ENCODE measurements at regions not wholly inside any gene's neighbourhood (a gene's known extent, or its start where the extent isn't known, plus 50 kb on each side); places are given as distances from the start of the nearest gene placed in this dataset.

GRCh38 chr16:9331503-9331902, 240.1 kb downstream of the HAPSTR1 start:
- WGBS, 2 experiments: no CpG with 5 or more reads among the region's 1 CpG
- Histone ChIP-seq H3K27ac (ENCODE audit: insufficient read depth, low read depth, low read length, poor library complexity, severe bottlenecking) (no peak overlapping the region), H3K4me1 (ENCODE audit: control insufficient read depth, insufficient read depth, low read length) (no peaks in the 10 kb centered on the region), H3K9me3 (ENCODE audit: control insufficient read depth, low read length) (no peaks in the 10 kb centered on the region), H3K36me3 (ENCODE audit: control insufficient read depth, insufficient read depth, low read length) (no peaks in the 10 kb centered on the region), H3K27me3 (ENCODE audit: control insufficient read depth, insufficient read depth, low read length, poor library complexity, severe bottlenecking) (no peaks in the 10 kb centered on the region), H3K4me3 (ENCODE audit: insufficient read depth, low read depth, low read length) (no peak overlapping the region)

GRCh38 chr16:9332574-9333148, 241.2 kb downstream of the HAPSTR1 start:
- no peak overlapping the region for H3K4me3 ChIP-seq (ENCODE audit: insufficient read depth, low read depth, low read length)
- H3K4me1 ChIP-seq (ENCODE audit: control insufficient read depth, insufficient read depth, low read length): no peaks in the 10 kb centered on the region
- 94 to 95% methylated on average over 3 of the region's 5 CpGs for WGBS, 2 experiments
- H3K36me3 ChIP-seq (ENCODE audit: control insufficient read depth, insufficient read depth, low read length): no peaks in the 10 kb centered on the region
- H3K27me3 ChIP-seq (ENCODE audit: control insufficient read depth, insufficient read depth, low read length, poor library complexity, severe bottlenecking): no peaks in the 10 kb centered on the region
- no peaks in the 10 kb centered on the region for H3K9me3 ChIP-seq (ENCODE audit: control insufficient read depth, low read length)
- H3K27ac ChIP-seq (ENCODE audit: insufficient read depth, low read depth, low read length, poor library complexity, severe bottlenecking): no peak overlapping the region

DNA sequence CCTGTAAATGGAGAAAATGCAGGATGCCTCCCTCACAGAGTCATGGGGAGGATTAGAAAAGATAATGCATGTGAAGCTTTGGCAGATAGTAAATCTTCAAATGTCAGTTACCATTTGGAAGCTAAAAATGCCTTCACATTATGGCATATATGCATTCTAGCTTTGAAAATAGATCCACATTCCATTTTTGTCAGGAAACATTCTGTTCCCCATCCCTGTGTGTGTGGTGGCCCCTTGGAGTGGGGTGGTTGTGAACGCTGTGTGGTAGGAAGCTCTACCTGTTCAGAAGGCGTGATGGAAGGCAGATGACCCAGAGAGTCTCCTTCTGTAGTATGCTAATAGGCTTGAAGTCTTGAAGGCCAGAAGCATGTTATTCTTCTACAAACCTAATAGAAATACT, 242.0 kb downstream of the HAPSTR1 start:
- H3K27ac ChIP-seq (ENCODE audit: insufficient read depth, low read depth, low read length, poor library complexity, severe bottlenecking): no peak overlapping the region
- no peaks in the 10 kb centered on the region for H3K9me3 ChIP-seq (ENCODE audit: control insufficient read depth, low read length)
- H3K27me3 ChIP-seq (ENCODE audit: control insufficient read depth, insufficient read depth, low read length, poor library complexity, severe bottlenecking): no peaks in the 10 kb centered on the region
- H3K36me3 ChIP-seq (ENCODE audit: control insufficient read depth, insufficient read depth, low read length): no peaks in the 10 kb centered on the region
- no peaks in the 10 kb centered on the region for H3K4me1 ChIP-seq (ENCODE audit: control insufficient read depth, insufficient read depth, low read length)
- 85 to 94% methylated on average over 2 of the region's 2 CpGs for WGBS, 2 experiments
- no peak overlapping the region for H3K4me3 ChIP-seq (ENCODE audit: insufficient read depth, low read depth, low read length)

DNA sequence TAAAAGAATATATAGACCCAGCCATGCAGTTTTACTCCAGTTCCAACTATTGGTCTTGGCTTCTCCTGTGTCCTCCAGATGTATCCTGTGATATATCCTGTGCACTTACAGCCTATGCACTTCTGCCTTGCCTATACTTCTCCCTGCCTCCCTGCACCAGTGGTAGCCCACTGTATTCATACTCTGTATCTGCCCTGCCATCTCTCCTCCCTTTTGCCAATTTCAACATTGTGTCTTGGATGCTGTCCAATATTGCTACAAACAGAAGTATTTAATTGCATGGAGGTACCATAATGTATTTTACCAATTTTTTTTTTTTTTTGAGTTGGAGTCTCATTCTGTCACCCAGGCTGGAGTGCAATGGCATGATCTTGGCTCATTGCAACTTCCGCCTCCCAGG, 242.7 kb downstream of the HAPSTR1 start:
- Histone ChIP-seq H3K36me3 (ENCODE audit: control insufficient read depth, insufficient read depth, low read length) (no peaks in the 10 kb centered on the region), H3K27me3 (ENCODE audit: control insufficient read depth, insufficient read depth, low read length, poor library complexity, severe bottlenecking) (no peaks in the 10 kb centered on the region), H3K9me3 (ENCODE audit: control insufficient read depth, low read length) (no peaks in the 10 kb centered on the region), H3K4me3 (ENCODE audit: insufficient read depth, low read depth, low read length) (no peak overlapping the region), H3K27ac (ENCODE audit: insufficient read depth, low read depth, low read length, poor library complexity, severe bottlenecking) (no peak overlapping the region), H3K4me1 (ENCODE audit: control insufficient read depth, insufficient read depth, low read length) (no peaks in the 10 kb centered on the region)
- WGBS, 2 experiments: 80 to 95% methylated on average over 1 of the region's 1 CpG

GRCh38 chr16:9337308-9338032, 246.0 kb downstream of the HAPSTR1 start:
- Histone ChIP-seq H3K36me3 (ENCODE audit: control insufficient read depth, insufficient read depth, low read length) (no peaks in the 10 kb centered on the region), H3K27me3 (ENCODE audit: control insufficient read depth, insufficient read depth, low read length, poor library complexity, severe bottlenecking) (no peaks in the 10 kb centered on the region), H3K27ac (ENCODE audit: insufficient read depth, low read depth, low read length, poor library complexity, severe bottlenecking) (no peak overlapping the region), H3K9me3 (ENCODE audit: control insufficient read depth, low read length) (no peaks in the 10 kb centered on the region), H3K4me1 (ENCODE audit: control insufficient read depth, insufficient read depth, low read length) (no peaks in the 10 kb centered on the region), H3K4me3 (ENCODE audit: insufficient read depth, low read depth, low read length) (no peak overlapping the region)
- 80 to 85% methylated on average over 3 to 4 of the region's 4 CpGs for WGBS, 2 experiments

- no peaks in the 10 kb centered on the region for H3K36me3 ChIP-seq (ENCODE audit: control insufficient read depth, insufficient read depth, low read length)
- no peaks in the 10 kb centered on the region for H3K9me3 ChIP-seq (ENCODE audit: control insufficient read depth, low read length)
- 82 to 85% methylated on average over 2 of the region's 2 CpGs for WGBS, 2 experiments
- H3K27me3 ChIP-seq (ENCODE audit: control insufficient read depth, insufficient read depth, low read length, poor library complexity, severe bottlenecking): no peaks in the 10 kb centered on the region
- H3K4me3 ChIP-seq (ENCODE audit: insufficient read depth, low read depth, low read length): no peak overlapping the region
- no peaks in the 10 kb centered on the region for H3K4me1 ChIP-seq (ENCODE audit: control insufficient read depth, insufficient read depth, low read length)
- no peak overlapping the region for H3K27ac ChIP-seq (ENCODE audit: insufficient read depth, low read depth, low read length, poor library complexity, severe bottlenecking)
Observed at GRCh38 chr16:9338068-9338467, 246.6 kb downstream of the HAPSTR1 start.

- 87 to 93% methylated on average over 4 of the region's 4 CpGs for WGBS, 2 experiments
- Histone ChIP-seq H3K4me3 (ENCODE audit: insufficient read depth, low read depth, low read length) (no peak overlapping the region), H3K27me3 (ENCODE audit: control insufficient read depth, insufficient read depth, low read length, poor library complexity, severe bottlenecking) (no peaks in the 10 kb centered on the region), H3K4me1 (ENCODE audit: control insufficient read depth, insufficient read depth, low read length) (no peaks in the 10 kb centered on the region), H3K9me3 (ENCODE audit: control insufficient read depth, low read length) (no peaks in the 10 kb centered on the region), H3K36me3 (ENCODE audit: control insufficient read depth, insufficient read depth, low read length) (no peaks in the 10 kb centered on the region), H3K27ac (ENCODE audit: insufficient read depth, low read depth, low read length, poor library complexity, severe bottlenecking) (no peak overlapping the region)
Observed at GRCh38 chr16:9338510-9338909, 247.1 kb downstream of the HAPSTR1 start.

- Histone ChIP-seq H3K36me3 (ENCODE audit: control insufficient read depth, insufficient read depth, low read length) (no peaks in the 10 kb centered on the region), H3K4me1 (ENCODE audit: control insufficient read depth, insufficient read depth, low read length) (no peaks in the 10 kb centered on the region), H3K4me3 (ENCODE audit: insufficient read depth, low read depth, low read length) (no peak overlapping the region), H3K27ac (ENCODE audit: insufficient read depth, low read depth, low read length, poor library complexity, severe bottlenecking) (no peak overlapping the region), H3K9me3 (ENCODE audit: control insufficient read depth, low read length) (no peaks in the 10 kb centered on the region), H3K27me3 (ENCODE audit: control insufficient read depth, insufficient read depth, low read length, poor library complexity, severe bottlenecking) (no peaks in the 10 kb centered on the region)
- WGBS, 2 experiments: 92% methylated on average over 15 of the region's 15 CpGs
Observed at GRCh38 chr16:9340526-9341256, 249.2 kb downstream of the HAPSTR1 start.

- WGBS, 2 experiments: 79 to 81% methylated on average over 6 of the region's 6 CpGs
- H3K4me1 ChIP-seq (ENCODE audit: control insufficient read depth, insufficient read depth, low read length): no peaks in the 10 kb centered on the region
- no peaks in the 10 kb centered on the region for H3K9me3 ChIP-seq (ENCODE audit: control insufficient read depth, low read length)
- no peaks in the 10 kb centered on the region for H3K27me3 ChIP-seq (ENCODE audit: control insufficient read depth, insufficient read depth, low read length, poor library complexity, severe bottlenecking)
- no peak overlapping the region for H3K27ac ChIP-seq (ENCODE audit: insufficient read depth, low read depth, low read length, poor library complexity, severe bottlenecking)
- no peak overlapping the region for H3K4me3 ChIP-seq (ENCODE audit: insufficient read depth, low read depth, low read length)
- no peaks in the 10 kb centered on the region for H3K36me3 ChIP-seq (ENCODE audit: control insufficient read depth, insufficient read depth, low read length)
Observed at GRCh38 chr16:9343276-9343675, 251.8 kb downstream of the HAPSTR1 start.

- H3K9me3 ChIP-seq (ENCODE audit: control insufficient read depth, low read length): no peaks in the 10 kb centered on the region
- H3K27me3 ChIP-seq (ENCODE audit: control insufficient read depth, insufficient read depth, low read length, poor library complexity, severe bottlenecking): no peaks in the 10 kb centered on the region
- H3K36me3 ChIP-seq (ENCODE audit: control insufficient read depth, insufficient read depth, low read length): no peaks in the 10 kb centered on the region
- 81 to 96% methylated on average over 4 of the region's 4 CpGs for WGBS, 2 experiments
- no peaks in the 10 kb centered on the region for H3K4me1 ChIP-seq (ENCODE audit: control insufficient read depth, insufficient read depth, low read length)
- no peak overlapping the region for H3K27ac ChIP-seq (ENCODE audit: insufficient read depth, low read depth, low read length, poor library complexity, severe bottlenecking)
- no peak overlapping the region for H3K4me3 ChIP-seq (ENCODE audit: insufficient read depth, low read depth, low read length)
Observed at GRCh38 chr16:9344508-9344907, 253.1 kb downstream of the HAPSTR1 start.

Data from ectodermal cell (in vitro differentiated cells).